GM19351 (cell line): ENCODE measurements at regions not wholly inside any gene's neighbourhood (a gene's known extent, or its start where the extent isn't known, plus 50 kb on each side); places are given as distances from the start of the nearest gene placed in this dataset.
"Not testable (repeated sequence)": the region's sequence is repeated elsewhere in the genome, so short reads cannot be mapped to it uniquely, and the experiment has no call there.

Experiments used
- ATAC-seq: cut with Tn5 transposase; IDR thresholded peaks from one replicate; pipeline ENCODE4 v1.9.1; 2021; ENCODE audit warnings: mild to moderate bottlenecking, moderate library complexity; ENCODE audit not compliant: unreplicated experiment

- ATAC-seq: no peak
Observed at GRCh38 chr6:147954938-147955337, 387.7 kb upstream of the SASH1 start.

GRCh38 chr6:147958683-147959082 is 384.0 kb upstream of the SASH1 start:
- ATAC-seq: no peak

GRCh38 chr6:147961481-147962141 is 381.0 kb upstream of the SASH1 start:
- ATAC-seq: no peak

- not testable (repeated sequence) for ATAC-seq
Observed at GRCh38 chr6:147965448-147965847, 377.2 kb upstream of the SASH1 start.

- ATAC-seq: peak; percentile 65
Observed at GRCh38 chr6:147970970-147971369, 371.7 kb upstream of the SASH1 start.

- ATAC-seq: no peak
Observed at GRCh38 chr6:147972448-147972847, 370.2 kb upstream of the SASH1 start.

- ATAC-seq: no peak
Observed at GRCh38 chr6:147973806-147974205, 368.8 kb upstream of the SASH1 start.

GRCh38 chr6:147974376-147974775 is 368.3 kb upstream of the SASH1 start:
- ATAC-seq: no peak

- no peak for ATAC-seq
Observed at GRCh38 chr6:147977851-147978465, 364.7 kb upstream of the SASH1 start.

- no peak for ATAC-seq
Observed at GRCh38 chr6:147979966-147980365, 362.7 kb upstream of the SASH1 start.

GRCh38 chr6:147983581-147984366 is 358.9 kb upstream of the SASH1 start:
- ATAC-seq: no peak

- no peak for ATAC-seq
Observed at GRCh38 chr6:147986846-147987245, 355.8 kb upstream of the SASH1 start.

GRCh38 chr6:147990159-147990558 is 352.5 kb upstream of the SASH1 start:
- no peak for ATAC-seq

GRCh38 chr6:147991961-147992360 is 350.7 kb upstream of the SASH1 start:
- no peak for ATAC-seq

- ATAC-seq: no peak
Observed at GRCh38 chr6:147999001-147999540, 343.6 kb upstream of the SASH1 start.

- no peak for ATAC-seq
Observed at GRCh38 chr6:148001844-148002642, 340.6 kb upstream of the SASH1 start.

GRCh38 chr6:148004651-148005050 is 338.0 kb upstream of the SASH1 start:
- ATAC-seq: no peak

GRCh38 chr6:148005806-148006205 is 336.8 kb upstream of the SASH1 start:
- ATAC-seq: no peak

- ATAC-seq: not testable (repeated sequence)
Observed at GRCh38 chr6:148010516-148010915, 332.1 kb upstream of the SASH1 start.

- ATAC-seq: no peak
Observed at GRCh38 chr6:148016013-148016412, 326.6 kb upstream of the SASH1 start.

GRCh38 chr6:148021165-148021564 is 321.5 kb upstream of the SASH1 start:
- ATAC-seq: no peak
